GM18508 (cell line): ENCODE measurements at regions not wholly inside any gene's neighbourhood (a gene's known extent, or its start where the extent isn't known, plus 50 kb on each side); places are given as distances from the start of the nearest gene placed in this dataset.

Experiments
- ATAC-seq: cut with Tn5 transposase; IDR thresholded peaks from one replicate; pipeline ENCODE4 v1.9.1; 2021; ENCODE audit warnings: moderate number of reproducible peaks; ENCODE audit not compliant: insufficient read depth, unreplicated experiment

DNA sequence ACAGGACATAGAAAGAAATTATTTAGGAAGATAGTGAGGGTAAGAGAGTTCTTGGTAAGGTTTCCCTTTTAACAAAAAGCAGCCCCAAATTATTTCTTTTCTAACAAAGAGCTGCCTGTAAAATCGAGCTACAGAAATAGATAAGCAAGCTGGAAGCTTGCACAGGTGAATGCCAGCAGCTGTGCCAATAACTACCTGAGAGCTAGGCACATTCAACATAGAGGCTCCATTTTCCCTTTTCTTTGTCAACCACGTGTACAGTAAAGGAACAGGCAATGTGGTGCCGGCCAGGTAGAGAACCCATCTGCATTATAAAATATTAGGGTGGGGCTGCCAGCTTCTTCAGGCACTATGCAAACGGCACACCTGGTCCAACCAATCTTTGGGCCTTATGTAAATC is 341.6 kb upstream of the JAG1 start:
- ATAC-seq = no peak

DNA sequence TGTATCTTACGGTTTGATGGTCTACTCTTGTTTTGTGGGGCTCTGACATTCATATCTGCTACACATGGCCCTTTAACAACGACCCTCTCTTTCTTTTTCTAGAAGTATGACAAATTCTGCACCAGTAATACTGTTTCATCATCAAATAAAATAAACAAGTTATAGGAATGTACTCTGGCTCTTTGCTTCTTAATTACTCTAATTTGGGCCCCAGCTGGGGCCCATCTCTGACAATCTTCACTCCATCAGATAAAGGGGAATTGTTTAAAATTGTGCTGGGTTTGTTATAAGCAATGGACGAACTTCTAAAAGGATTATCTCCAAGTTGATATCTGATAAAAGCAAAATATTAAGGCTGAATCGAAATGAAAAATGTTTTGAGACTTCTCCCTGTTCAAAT is 343.6 kb upstream of the JAG1 start:
- ATAC-seq = no peak

- ATAC-seq = no peak
Measured at GRCh38 chr20:11018668-11019170, 344.9 kb upstream of the JAG1 start.

GRCh38 chr20:11020712-11021111 is 346.9 kb upstream of the JAG1 start:
- ATAC-seq = no peak

DNA sequence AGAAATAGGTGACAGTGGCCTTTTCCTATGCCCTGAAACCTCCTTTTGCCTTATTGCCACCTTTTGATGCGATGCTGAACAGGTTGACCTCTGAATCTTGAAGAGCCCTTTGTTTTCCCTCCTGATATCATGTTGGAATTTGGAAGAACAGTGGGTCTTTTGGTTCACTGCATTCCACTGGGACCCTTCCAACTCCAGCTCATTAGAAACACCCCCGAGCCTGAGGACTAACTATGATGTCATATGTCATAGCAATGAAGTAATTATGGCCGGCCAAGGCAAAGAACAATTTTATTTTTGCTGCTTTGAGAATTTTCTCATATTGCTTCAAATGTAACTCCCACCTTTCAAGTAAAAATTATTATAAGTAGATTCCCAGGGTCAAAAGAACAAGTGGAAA is 353.4 kb upstream of the JAG1 start:
- ATAC-seq = no peak

DNA sequence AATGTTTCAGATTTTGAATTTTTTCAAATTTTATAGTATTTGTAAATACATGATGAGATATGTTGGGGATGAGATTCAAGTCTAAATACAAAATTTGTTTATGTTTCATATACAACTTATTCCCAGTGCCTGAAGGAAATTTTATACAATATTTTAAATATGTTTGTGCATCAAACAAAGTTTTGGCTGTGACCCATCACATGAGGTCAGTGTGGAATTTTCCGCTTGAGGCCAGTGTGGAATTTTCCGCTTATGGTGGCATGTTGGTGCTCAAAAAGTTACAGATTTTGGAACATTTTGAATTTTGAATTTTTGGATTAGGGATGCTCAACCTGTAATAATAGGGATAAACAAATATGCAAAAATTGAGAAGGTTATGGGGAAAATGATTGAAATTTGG is 356.6 kb upstream of the JAG1 start:
- ATAC-seq = no peak

GRCh38 chr20:11031300-11031699 is 357.5 kb upstream of the JAG1 start:
- no peak for ATAC-seq

GRCh38 chr20:11032611-11033010 is 358.8 kb upstream of the JAG1 start:
- ATAC-seq = no peak

GRCh38 chr20:11034025-11034424 is 360.2 kb upstream of the JAG1 start:
- no peak for ATAC-seq

GRCh38 chr20:11035211-11035610 is 361.4 kb upstream of the JAG1 start:
- ATAC-seq = no peak

GRCh38 chr20:11041396-11041795 is 367.6 kb upstream of the JAG1 start:
- ATAC-seq = no peak

DNA sequence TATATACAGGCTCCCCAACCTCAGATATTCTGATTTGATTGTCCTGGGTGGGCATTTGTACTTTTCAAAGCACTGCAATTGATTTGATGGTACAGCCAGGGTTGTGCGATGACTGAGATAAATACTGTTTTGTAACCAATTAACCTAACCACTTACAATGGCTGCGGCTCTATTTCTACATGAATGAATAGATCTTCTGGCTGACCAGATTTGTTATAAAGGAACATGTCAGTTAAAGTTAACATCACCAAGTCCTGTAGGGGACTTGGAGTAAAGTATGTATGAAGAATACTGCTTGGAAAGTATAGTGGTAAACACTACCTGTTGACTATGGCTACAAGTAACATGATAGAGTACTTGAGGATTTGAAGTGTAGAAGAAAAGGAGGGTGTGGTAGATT is 369.2 kb upstream of the JAG1 start:
- no peak for ATAC-seq

GRCh38 chr20:11044561-11044960 is 370.8 kb upstream of the JAG1 start:
- no peak for ATAC-seq

DNA sequence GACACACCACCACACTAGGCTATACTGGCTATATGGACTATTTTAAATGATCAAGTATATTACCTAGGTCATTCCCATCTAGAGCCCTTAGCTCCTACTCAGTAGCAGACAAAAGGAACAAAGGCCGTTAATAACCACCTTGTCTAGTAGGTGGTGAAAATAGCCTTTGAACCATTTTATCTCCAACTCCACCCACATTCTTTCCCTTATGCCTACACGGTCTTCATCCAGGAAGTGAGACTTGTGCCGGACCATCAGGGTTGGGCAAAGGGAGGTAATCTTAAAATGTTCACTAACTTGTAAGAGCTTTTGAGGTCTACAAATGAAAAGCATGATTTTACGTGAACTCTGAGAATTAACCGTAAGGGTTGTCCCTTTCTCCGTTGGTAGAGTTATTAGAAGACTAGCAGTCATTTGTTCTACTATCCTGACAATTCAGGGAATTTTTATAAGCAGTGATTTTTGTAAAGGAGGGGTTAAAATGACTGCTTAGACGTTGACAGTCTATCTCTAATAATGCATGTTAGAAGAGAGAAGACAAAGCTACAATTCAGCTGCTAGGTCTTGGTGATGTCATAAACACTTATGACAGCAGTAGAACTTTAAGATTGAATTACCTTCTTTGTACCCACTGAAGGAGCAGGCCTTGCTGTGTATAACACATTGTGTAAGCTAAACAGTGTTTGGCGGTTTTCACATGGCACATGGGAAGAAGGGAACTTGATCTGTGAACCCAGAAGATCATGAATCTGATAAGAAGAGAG is 371.8 kb upstream of the JAG1 start:
- no peak for ATAC-seq

DNA sequence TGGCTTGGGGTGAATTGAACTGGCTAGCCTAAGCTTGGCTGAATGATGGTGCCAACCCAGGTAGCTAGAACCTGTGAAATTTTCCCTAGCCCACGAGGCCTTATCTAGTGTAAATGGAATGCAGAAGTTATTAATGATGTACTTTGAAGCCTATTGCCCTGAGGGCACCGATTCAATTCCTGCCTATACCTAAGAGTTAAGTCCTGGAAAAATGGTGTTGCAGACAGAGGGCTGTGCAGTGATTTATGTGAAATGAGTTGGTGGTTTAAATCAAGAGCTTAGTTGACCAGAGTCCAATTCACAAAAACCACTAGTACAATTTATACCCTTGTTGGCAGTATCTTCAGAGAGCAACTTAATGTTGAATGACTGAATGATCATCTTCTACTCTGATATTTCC is 373.8 kb upstream of the JAG1 start:
- ATAC-seq = no peak

GRCh38 chr20:11048739-11049138 is 374.9 kb upstream of the JAG1 start:
- ATAC-seq = no peak

- ATAC-seq = no peak
Measured at GRCh38 chr20:11050350-11050749, 376.6 kb upstream of the JAG1 start.

DNA sequence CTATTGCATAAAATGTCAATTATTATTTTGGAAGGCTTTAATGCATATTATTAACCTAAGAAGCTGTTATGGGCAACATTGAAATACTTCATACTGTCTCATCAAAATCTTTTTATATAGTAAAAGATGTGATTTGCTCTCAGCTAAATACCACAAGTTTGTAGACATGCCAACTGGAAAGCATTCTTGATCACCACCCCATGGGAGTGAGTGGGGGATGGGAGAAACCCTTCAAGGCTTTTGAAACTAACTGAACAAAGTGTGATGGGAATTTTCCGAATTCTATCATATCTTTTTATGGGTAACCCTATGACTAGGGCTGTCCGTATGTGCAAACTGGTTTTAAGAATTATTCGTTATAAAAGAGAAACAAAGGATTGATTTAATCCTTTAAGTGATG is 377.3 kb upstream of the JAG1 start:
- ATAC-seq = no peak

DNA sequence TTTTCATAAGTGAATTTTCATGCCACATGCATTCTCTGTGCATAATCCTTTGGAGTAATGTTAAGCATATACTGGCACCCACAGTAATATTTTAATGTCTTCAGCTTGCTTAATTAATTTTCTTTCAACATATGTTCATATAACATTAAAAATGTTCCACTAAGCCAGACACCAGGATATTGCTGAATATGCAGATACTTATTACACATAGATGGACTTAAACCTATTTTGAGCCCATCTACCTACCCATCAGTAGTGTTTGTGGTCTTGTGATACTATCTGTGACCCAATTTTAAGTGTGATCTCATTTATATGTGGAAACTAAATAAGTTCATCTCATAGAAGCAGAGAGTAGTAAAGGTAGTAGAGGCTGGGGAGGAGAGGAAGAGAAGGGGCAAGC is 379.5 kb upstream of the JAG1 start:
- ATAC-seq = no peak

GRCh38 chr20:11054266-11054993 is 380.6 kb upstream of the JAG1 start:
- ATAC-seq = no peak

- no peak for ATAC-seq
Measured at GRCh38 chr20:11056414-11056813, 382.6 kb upstream of the JAG1 start.

DNA sequence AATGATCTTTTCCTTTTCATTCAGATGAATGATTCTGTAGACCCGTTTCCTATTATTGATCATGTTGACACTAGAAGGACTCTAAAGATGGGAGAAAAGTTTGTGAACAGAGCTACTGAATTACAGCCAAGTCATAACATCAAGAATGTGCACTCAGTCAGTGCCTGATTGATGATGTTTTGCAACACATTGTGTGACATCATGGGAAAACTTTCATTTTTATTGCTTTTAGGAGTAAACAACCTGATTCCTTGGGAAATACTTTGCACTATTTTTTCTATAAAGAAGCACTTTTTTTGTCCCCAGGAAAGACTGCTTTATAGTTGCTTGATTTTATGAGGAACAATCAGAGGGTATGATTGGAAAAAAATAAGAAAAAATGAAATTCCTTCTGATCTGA is 383.8 kb upstream of the JAG1 start:
- no peak for ATAC-seq
